ENCODE measurements at regions not wholly inside any gene's neighbourhood (a gene's known extent, or its start where the extent isn't known, plus 50 kb on each side); places are given as distances from the start of the nearest gene placed in this dataset.

DNA sequence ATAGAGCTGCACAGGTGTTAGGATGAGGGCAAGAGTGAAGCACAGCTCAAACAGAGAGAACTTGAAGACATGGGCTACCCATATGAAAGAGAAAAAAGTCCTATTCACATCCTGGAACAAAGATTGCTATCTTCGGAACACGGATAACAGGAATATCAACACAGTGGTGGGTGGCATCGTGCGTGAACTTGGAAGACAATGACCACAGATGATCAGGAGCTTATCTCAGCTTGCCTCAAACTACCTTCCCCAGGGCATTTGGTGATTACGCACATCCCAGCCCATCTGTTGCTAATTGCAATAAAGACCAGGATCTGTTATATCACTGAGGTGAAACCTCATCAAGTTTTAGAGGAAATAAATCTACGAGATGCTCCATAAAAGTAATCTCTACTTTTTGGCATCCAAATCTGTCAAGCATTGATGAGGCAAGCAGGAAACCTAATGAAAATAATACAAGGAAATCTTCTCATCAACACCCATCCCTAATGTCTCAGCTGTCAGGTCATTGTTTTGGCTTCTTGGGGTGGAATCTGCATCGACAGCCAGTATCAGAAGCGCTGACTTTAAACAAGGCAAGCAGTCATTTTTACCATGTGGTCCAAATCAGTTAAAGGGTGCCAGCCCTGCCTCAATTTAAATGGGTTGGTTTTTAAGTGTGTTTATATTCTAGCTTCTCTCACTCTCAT lies 188.2 kb downstream of the SPCS3 start:
- Histone ChIP-seq H2BK12ac (ENCODE audit: low read length in 2 of 2) (no peak overlapping the region), H3K79me1 (replicated peaks; ENCODE audit: low read length, poor library complexity, severe bottlenecking) (no peaks in the 10 kb centered on the region), H2BK5ac (ENCODE audit: low read depth, low read length, poor library complexity, severe bottlenecking) (no peak overlapping the region), H3K14ac (ENCODE audit: low read length in 2 of 2) (no peak overlapping the region), H2AFZ (ENCODE audit: low read depth, low read length) (no peak overlapping the region), H3K9me3 (ENCODE audit: control insufficient read depth, low read length) (no peaks in the 10 kb centered on the region), H3K4me2 (ENCODE audit: low read length, poor library complexity, severe bottlenecking) (no peak overlapping the region), H3K27ac (ENCODE audit: low read length, poor library complexity, severe bottlenecking) (no peak overlapping the region), H3K18ac (ENCODE audit: low read depth in 1 of 2, low read length in 2 of 2) (no peak overlapping the region), H4K91ac (ENCODE audit: low read length) (no peak overlapping the region), H3K9ac (ENCODE audit: low read length) (no peak overlapping the region), H3K27me3 (ENCODE audit: control insufficient read depth in 1 of 2, insufficient read depth in 1 of 2, low read length in 2 of 2) (no peaks in the 10 kb centered on the region), H2BK15ac (ENCODE audit: low read depth, poor library complexity, severe bottlenecking) (no peak overlapping the region), H3K4me3 (ENCODE audit: insufficient read depth in 1 of 2, low read depth in 1 of 2, low read length in 2 of 2) (no peak overlapping the region), H2AK5ac (ENCODE audit: low read length, severe bottlenecking) (no peak overlapping the region), H3K4ac (ENCODE audit: low read depth in 1 of 2, low read length in 2 of 2) (no peak overlapping the region), H3K23ac (ENCODE audit: low read length in 2 of 2) (no peak overlapping the region), H3K4me1 (ENCODE audit: control insufficient read depth, insufficient read depth, low read depth, low read length) (no peaks in the 10 kb centered on the region), H2BK120ac (ENCODE audit: low read depth, low read length) (peak overlapping the region; percentile 19), H3K36me3 (ENCODE audit: control insufficient read depth in 1 of 2, insufficient read depth in 2 of 2, low read depth in 1 of 2, low read length in 2 of 2) (no peaks in the 10 kb centered on the region), H4K8ac (ENCODE audit: low read length) (no peak overlapping the region)
- DNase-seq: no peak
- 97% methylated on average over 7 of the region's 8 CpGs for WGBS

DNA sequence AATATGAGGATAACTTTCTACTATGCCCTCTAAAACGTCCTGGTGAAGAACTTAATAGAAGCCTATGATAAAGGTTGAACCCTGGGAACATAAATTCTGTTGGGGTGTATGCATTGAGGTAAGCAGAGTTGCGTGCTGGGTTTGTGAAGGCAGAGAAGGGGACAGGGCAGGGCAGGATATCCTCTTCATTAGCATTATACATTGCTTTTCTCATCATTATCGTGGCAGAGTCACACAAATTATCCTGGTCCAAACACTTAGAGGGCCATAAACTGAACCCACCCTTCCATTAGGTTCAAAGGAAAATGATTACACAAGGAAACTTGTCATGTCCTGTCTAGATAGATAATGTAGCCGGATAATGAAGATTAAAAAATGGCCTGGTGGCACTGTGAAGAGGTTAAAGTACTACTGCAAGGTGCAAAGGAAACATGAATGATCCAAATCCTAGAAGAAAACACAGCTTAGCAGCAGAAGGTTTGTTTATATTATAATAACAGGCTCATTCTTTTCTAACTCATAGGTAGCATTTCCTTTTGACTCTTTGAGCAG lies 189.1 kb downstream of the SPCS3 start:
- Histone ChIP-seq H3K9ac (ENCODE audit: low read length) (no peak overlapping the region), H2BK12ac (ENCODE audit: low read length in 2 of 2) (no peak overlapping the region), H4K91ac (ENCODE audit: low read length) (no peak overlapping the region), H3K23ac (ENCODE audit: low read length in 2 of 2) (no peak overlapping the region), H3K9me3 (ENCODE audit: control insufficient read depth, low read length) (no peaks in the 10 kb centered on the region), H4K8ac (ENCODE audit: low read length) (no peak overlapping the region), H2AK5ac (ENCODE audit: low read length, severe bottlenecking) (no peak overlapping the region), H3K4me3 (ENCODE audit: insufficient read depth in 1 of 2, low read depth in 1 of 2, low read length in 2 of 2) (no peak overlapping the region), H2BK120ac (ENCODE audit: low read depth, low read length) (no peak overlapping the region), H2BK15ac (ENCODE audit: low read depth, poor library complexity, severe bottlenecking) (no peak overlapping the region), H2BK5ac (ENCODE audit: low read depth, low read length, poor library complexity, severe bottlenecking) (no peak overlapping the region), H3K4me2 (ENCODE audit: low read length, poor library complexity, severe bottlenecking) (no peak overlapping the region), H3K36me3 (ENCODE audit: control insufficient read depth in 1 of 2, insufficient read depth in 2 of 2, low read depth in 1 of 2, low read length in 2 of 2) (no peaks in the 10 kb centered on the region), H3K4ac (ENCODE audit: low read depth in 1 of 2, low read length in 2 of 2) (no peak overlapping the region), H3K27ac (ENCODE audit: low read length, poor library complexity, severe bottlenecking) (no peak overlapping the region), H3K79me1 (replicated peaks; ENCODE audit: low read length, poor library complexity, severe bottlenecking) (no peaks in the 10 kb centered on the region), H3K4me1 (ENCODE audit: control insufficient read depth, insufficient read depth, low read depth, low read length) (no peaks in the 10 kb centered on the region), H2AFZ (ENCODE audit: low read depth, low read length) (no peak overlapping the region), H3K18ac (ENCODE audit: low read depth in 1 of 2, low read length in 2 of 2) (no peak overlapping the region), H3K27me3 (ENCODE audit: control insufficient read depth in 1 of 2, insufficient read depth in 1 of 2, low read length in 2 of 2) (no peaks in the 10 kb centered on the region), H3K14ac (ENCODE audit: low read length in 2 of 2) (no peak overlapping the region)
- 61% methylated on average over 3 of the region's 4 CpGs for WGBS
- DNase-seq: no peak

DNA sequence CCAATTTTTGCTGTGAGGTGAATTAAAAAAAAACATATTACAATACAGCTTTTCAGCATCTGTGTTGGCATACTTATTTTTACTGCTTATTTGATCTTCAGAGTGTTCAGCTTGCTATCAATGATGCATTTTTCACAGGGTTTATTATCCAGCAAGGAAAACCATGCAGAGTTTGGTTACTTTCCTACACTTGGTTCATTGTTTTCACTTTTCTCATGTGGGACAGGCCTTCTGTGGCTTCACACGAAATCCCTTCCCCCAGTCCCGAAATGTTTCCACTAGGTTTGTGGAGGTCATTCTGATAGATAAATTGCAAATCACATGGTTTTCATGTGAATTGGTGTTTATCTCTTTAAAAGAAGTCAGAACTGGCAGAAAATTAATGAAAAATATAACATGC lies 205.8 kb downstream of the SPCS3 start:
- Histone ChIP-seq H3K4me2 (ENCODE audit: low read length, poor library complexity, severe bottlenecking) (no peak overlapping the region), H2BK15ac (ENCODE audit: low read depth, poor library complexity, severe bottlenecking) (no peak overlapping the region), H3K9me3 (ENCODE audit: control insufficient read depth, low read length) (no peaks in the 10 kb centered on the region), H3K23ac (ENCODE audit: low read length in 2 of 2) (no peak overlapping the region), H3K79me1 (replicated peaks; ENCODE audit: low read length, poor library complexity, severe bottlenecking) (no peaks in the 10 kb centered on the region), H3K4me1 (ENCODE audit: control insufficient read depth, insufficient read depth, low read depth, low read length) (no peaks in the 10 kb centered on the region), H3K18ac (ENCODE audit: low read depth in 1 of 2, low read length in 2 of 2) (no peak overlapping the region), H3K4me3 (ENCODE audit: insufficient read depth in 1 of 2, low read depth in 1 of 2, low read length in 2 of 2) (no peak overlapping the region), H3K36me3 (ENCODE audit: control insufficient read depth in 1 of 2, insufficient read depth in 2 of 2, low read depth in 1 of 2, low read length in 2 of 2) (no peaks in the 10 kb centered on the region), H2BK12ac (ENCODE audit: low read length in 2 of 2) (no peak overlapping the region), H3K27me3 (ENCODE audit: control insufficient read depth in 1 of 2, insufficient read depth in 1 of 2, low read length in 2 of 2) (no peaks in the 10 kb centered on the region), H3K14ac (ENCODE audit: low read length in 2 of 2) (no peak overlapping the region), H2BK5ac (ENCODE audit: low read depth, low read length, poor library complexity, severe bottlenecking) (no peak overlapping the region), H3K27ac (ENCODE audit: low read length, poor library complexity, severe bottlenecking) (no peak overlapping the region), H4K91ac (ENCODE audit: low read length) (no peak overlapping the region), H2AFZ (ENCODE audit: low read depth, low read length) (no peak overlapping the region), H2BK120ac (ENCODE audit: low read depth, low read length) (no peak overlapping the region), H4K8ac (ENCODE audit: low read length) (no peak overlapping the region), H2AK5ac (ENCODE audit: low read length, severe bottlenecking) (no peak overlapping the region), H3K9ac (ENCODE audit: low read length) (no peak overlapping the region), H3K4ac (ENCODE audit: low read depth in 1 of 2, low read length in 2 of 2) (no peak overlapping the region)
- 89% methylated on average over 2 of the region's 2 CpGs for WGBS
- DNase-seq: no peak

DNA sequence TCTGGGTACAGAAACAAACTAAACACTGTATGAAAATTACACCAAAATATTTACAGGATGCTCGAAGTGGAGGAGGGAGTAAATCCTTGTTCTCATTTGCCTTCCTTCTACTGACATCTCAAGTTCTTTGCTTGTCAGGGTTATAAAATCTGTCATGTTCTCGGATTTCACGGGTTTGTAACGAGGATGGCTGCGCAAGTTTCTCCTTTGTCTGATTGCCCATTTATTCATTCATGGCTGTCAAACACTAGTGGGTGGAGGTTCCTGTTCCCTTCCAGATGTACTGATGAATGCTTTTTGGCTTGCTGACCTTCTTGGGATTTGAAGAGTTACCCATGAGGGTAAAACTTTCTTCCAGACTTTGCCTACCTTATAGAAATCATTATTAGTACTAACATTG lies 206.9 kb downstream of the SPCS3 start:
- H3K23ac ChIP-seq (ENCODE audit: low read length in 2 of 2): no peak overlapping the region
- no peak overlapping the region for H2BK15ac ChIP-seq (ENCODE audit: low read depth, poor library complexity, severe bottlenecking)
- H3K27me3 ChIP-seq (ENCODE audit: control insufficient read depth in 1 of 2, insufficient read depth in 1 of 2, low read length in 2 of 2): no peaks in the 10 kb centered on the region
- no peak overlapping the region for H3K14ac ChIP-seq (ENCODE audit: low read length in 2 of 2)
- no peak overlapping the region for H3K4me2 ChIP-seq (ENCODE audit: low read length, poor library complexity, severe bottlenecking)
- no peak overlapping the region for H4K91ac ChIP-seq (ENCODE audit: low read length)
- H3K27ac ChIP-seq (ENCODE audit: low read length, poor library complexity, severe bottlenecking): no peak overlapping the region
- DNase-seq: no peak
- no peak overlapping the region for H2AK5ac ChIP-seq (ENCODE audit: low read length, severe bottlenecking)
- no peak overlapping the region for H4K8ac ChIP-seq (ENCODE audit: low read length)
- H2BK12ac ChIP-seq (ENCODE audit: low read length in 2 of 2): no peak overlapping the region
- H3K4me3 ChIP-seq (ENCODE audit: insufficient read depth in 1 of 2, low read depth in 1 of 2, low read length in 2 of 2): no peak overlapping the region
- no peak overlapping the region for H3K18ac ChIP-seq (ENCODE audit: low read depth in 1 of 2, low read length in 2 of 2)
- H3K4ac ChIP-seq (ENCODE audit: low read depth in 1 of 2, low read length in 2 of 2): no peak overlapping the region
- no peaks in the 10 kb centered on the region for H3K36me3 ChIP-seq (ENCODE audit: control insufficient read depth in 1 of 2, insufficient read depth in 2 of 2, low read depth in 1 of 2, low read length in 2 of 2)
- 61% methylated on average over 4 of the region's 5 CpGs for WGBS
- H3K9me3 ChIP-seq (ENCODE audit: control insufficient read depth, low read length): no peaks in the 10 kb centered on the region
- H3K79me1 ChIP-seq (replicated peaks; ENCODE audit: low read length, poor library complexity, severe bottlenecking): no peaks in the 10 kb centered on the region
- no peak overlapping the region for H2AFZ ChIP-seq (ENCODE audit: low read depth, low read length)
- no peak overlapping the region for H2BK5ac ChIP-seq (ENCODE audit: low read depth, low read length, poor library complexity, severe bottlenecking)
- H3K9ac ChIP-seq (ENCODE audit: low read length): no peak overlapping the region
- no peak overlapping the region for H2BK120ac ChIP-seq (ENCODE audit: low read depth, low read length)
- H3K4me1 ChIP-seq (ENCODE audit: control insufficient read depth, insufficient read depth, low read depth, low read length): no peaks in the 10 kb centered on the region

All from mesenchymal stem cell (in vitro differentiated cells and primary cell).